H9 (cell line): ENCODE measurements at regions not wholly inside any gene's neighbourhood (a gene's known extent, or its start where the extent isn't known, plus 50 kb on each side); places are given as distances from the start of the nearest gene placed in this dataset.

ENCODE experiments used
- DNase-seq: peaks from one replicate; pipeline ENCODE4 v3.0.0-alpha.2; 2017
- H2AFZ ChIP-seq: one replicate; pipeline ENCODE4 v1.6.1; 2013; ENCODE audit warnings: mild to moderate bottlenecking, low read length, control low read depth, moderate library complexity
- H2AK5ac ChIP-seq: 2 replicates; pipeline ENCODE4 v1.6.1; 2013; ENCODE audit warnings: low read length, control low read depth, mixed read lengths; ENCODE audit not compliant: insufficient read length
- H2BK120ac ChIP-seq: one replicate; pipeline ENCODE4 v1.6.1; 2013; ENCODE audit warnings: low read depth, mild to moderate bottlenecking, low read length, control low read depth, inconsistent platforms; ENCODE audit not compliant: poor library complexity, severe bottlenecking
- H2BK12ac ChIP-seq: 2 replicates; pipeline ENCODE4 v1.6.1; 2013; ENCODE audit warnings: low read length, control low read depth, mixed read lengths, low read depth; ENCODE audit not compliant: insufficient read length
- H2BK15ac ChIP-seq: 2 replicates; pipeline ENCODE4 v1.6.1; 2013; ENCODE audit warnings: low read depth, low read length, control low read depth
- H2BK20ac ChIP-seq: one replicate; pipeline ENCODE4 v1.6.1; 2013; ENCODE audit warnings: low read depth, mild to moderate bottlenecking, low read length, control low read depth, inconsistent platforms; ENCODE audit not compliant: poor library complexity, severe bottlenecking
- H2BK5ac ChIP-seq: 2 replicates; pipeline ENCODE4 v1.6.1; 2013; ENCODE audit warnings: low read length, control low read depth, mixed read lengths; ENCODE audit not compliant: insufficient read length
- H3K14ac ChIP-seq: 2 replicates; pipeline ENCODE4 v1.6.1; 2013; ENCODE audit warnings: low read length, control low read depth; ENCODE audit not compliant: insufficient read depth
- H3K18ac ChIP-seq: 2 replicates; pipeline ENCODE4 v1.6.1; 2013; ENCODE audit warnings: low read depth, mild to moderate bottlenecking, mixed read lengths, low read length, control low read depth; ENCODE audit not compliant: insufficient read length
- H3K23ac ChIP-seq: 2 replicates; pipeline ENCODE4 v1.6.1; 2013; ENCODE audit warnings: low read length, control low read depth, mixed read lengths, low read depth; ENCODE audit not compliant: insufficient read length
- H3K23me2 ChIP-seq: 2 replicates; pipeline ENCODE4 v1.6.1; 2013; ENCODE audit warnings: low read depth, mild to moderate bottlenecking, mixed read lengths, low read length, control low read depth; ENCODE audit not compliant: insufficient read length, poor library complexity, severe bottlenecking
- H3K27ac ChIP-seq: 2 replicates; pipeline ENCODE4 v1.5.1; 2013; ENCODE audit warnings: low read length, control low read depth, mixed read lengths, low read depth; ENCODE audit not compliant: insufficient read length
- H3K27me3 ChIP-seq: 2 replicates; pipeline ENCODE4 v1.6.1; 2013; ENCODE audit warnings: low read length, control low read depth, inconsistent platforms; ENCODE audit not compliant: insufficient read depth
- H3K4ac ChIP-seq: 2 replicates; pipeline ENCODE4 v1.6.1; 2013; ENCODE audit warnings: low read depth, mild to moderate bottlenecking, control low read depth, inconsistent platforms, low read length, moderate library complexity
- H3K4me1 ChIP-seq: 2 replicates; pipeline ENCODE4 v1.6.1; 2013; ENCODE audit warnings: low read length, control low read depth, inconsistent platforms; ENCODE audit not compliant: insufficient read depth
- H3K4me2 ChIP-seq: 2 replicates; pipeline ENCODE4 v1.6.1; 2013; ENCODE audit warnings: low read length, control low read depth, mixed read lengths; ENCODE audit not compliant: insufficient read length, insufficient read depth
- H3K56ac ChIP-seq: 2 replicates; pipeline ENCODE4 v1.6.1; 2013; ENCODE audit warnings: low read depth, mild to moderate bottlenecking, mixed read lengths, low read length, control low read depth; ENCODE audit not compliant: insufficient read length
- H3K79me1 ChIP-seq: 2 replicates; pipeline ENCODE4 v1.6.1; 2013; ENCODE audit warnings: low read depth, mild to moderate bottlenecking, moderate library complexity, low read length, control low read depth, inconsistent platforms; ENCODE audit not compliant: insufficient read depth, poor library complexity, severe bottlenecking
- H3K79me2 ChIP-seq: 2 replicates; pipeline ENCODE4 v1.6.1; 2013; ENCODE audit warnings: low read length, control low read depth, inconsistent platforms; ENCODE audit not compliant: insufficient read depth
- H3K9ac ChIP-seq: 2 replicates; pipeline ENCODE4 v1.6.1; 2013; ENCODE audit warnings: low read length, control low read depth, mixed read lengths; ENCODE audit not compliant: insufficient read length; ENCODE audit errors: extremely low read depth
- H3K9me3 ChIP-seq: one replicate; pipeline ENCODE4 v1.6.1; 2013; ENCODE audit warnings: low read depth, low read length, inconsistent platforms; ENCODE audit not compliant: control insufficient read depth
- H3T11ph ChIP-seq: one replicate; pipeline ENCODE4 v1.6.1; 2013; ENCODE audit warnings: mild to moderate bottlenecking, low read length, control low read depth, inconsistent platforms
- H4K20me1 ChIP-seq: one replicate; pipeline ENCODE4 v1.6.1; 2013; ENCODE audit not compliant: control insufficient read depth, insufficient read length, insufficient read depth
- H4K5ac ChIP-seq: 2 replicates; pipeline ENCODE4 v1.6.1; 2013; ENCODE audit warnings: low read depth, mild to moderate bottlenecking, mixed read lengths, low read length, control low read depth; ENCODE audit not compliant: insufficient read length
- H4K8ac ChIP-seq: replicated peaks from 2 replicates; pipeline ENCODE4 v1.6.1; 2013; ENCODE audit warnings: low read length, control low read depth, mixed read lengths, low read depth; ENCODE audit not compliant: insufficient read length
- H4K91ac ChIP-seq: 2 replicates; pipeline ENCODE4 v1.6.1; 2013; ENCODE audit warnings: low read depth, mild to moderate bottlenecking, moderate library complexity, mixed read lengths, low read length, control low read depth; ENCODE audit not compliant: insufficient read length
- H3K27ac Mint-ChIP-seq, 3 experiments: 2 replicates in 2 of 3; 3 replicates in 1 of 3; pipeline ENCODE4 v1.8.0; 2020 to 2021; ENCODE audit warnings: mixed read lengths in 3 of 3, mild to moderate bottlenecking in 1 of 3, moderate library complexity in 1 of 3
- H3K27me3 Mint-ChIP-seq: 2 replicates; pipeline ENCODE4 v1.8.0; 2021; ENCODE audit warnings: low read depth, mild to moderate bottlenecking, moderate library complexity, mixed read lengths
- H3K36me3 Mint-ChIP-seq, 3 experiments: 2 replicates in 2 of 3; 3 replicates in 1 of 3; pipeline ENCODE4 v1.8.0; 2020 to 2021; ENCODE audit warnings: low read depth in 3 of 3, mixed read lengths in 3 of 3; ENCODE audit not compliant: insufficient read depth in 1 of 3
- H3K4me1 Mint-ChIP-seq, 2 experiments: 2 replicates each; pipeline ENCODE4 v1.8.0; 2020; ENCODE audit warnings: mixed read lengths in 2 of 2
- H3K4me3 Mint-ChIP-seq, 2 experiments: 2 replicates in 1 of 2; 3 replicates in 1 of 2; pipeline ENCODE4 v1.8.0; 2020 to 2021; ENCODE audit warnings: mild to moderate bottlenecking in 2 of 2, mixed read lengths in 2 of 2, moderate library complexity in 1 of 2
- H3K9me3 Mint-ChIP-seq, 2 experiments: 2 replicates in 1 of 2; 3 replicates in 1 of 2; pipeline ENCODE4 v1.8.0; 2020; ENCODE audit warnings: mild to moderate bottlenecking in 2 of 2, mixed read lengths in 2 of 2, moderate library complexity in 1 of 2
- CTCF ChIP-seq: fragments of 200-600 bp; sonication (generic); conservative IDR thresholded peaks from 3 replicates; pipeline ENCODE4 v1.8.0; 2021; ENCODE audit warnings: antibody characterized with exemption, mild to moderate bottlenecking
- WGBS: extraction: QIAGEN DNeasy Blood & Tissue Kit; methylation state at CpG from one replicate; pipeline ENCODE4 v1.1.7; 2013; ENCODE audit warnings: missing lambda C conversion rate, low lambda C conversion rate, mixed read lengths; ENCODE audit not compliant: insufficient read length; ENCODE audit errors: extremely low coverage; 5-methylcytosine and 5-hydroxymethylcytosine counted together

GRCh38 chr3:81086348-81086747 is 675.1 kb downstream of the GBE1 start:
- Histone ChIP-seq H3T11ph (no peak overlapping the region), H3K23me2 (no peaks in the 10 kb centered on the region), H3K79me2 (no peaks in the 10 kb centered on the region), H3K23ac (no peak overlapping the region), H3K27me3 (no peaks in the 10 kb centered on the region), H3K18ac (no peak overlapping the region), H3K79me1 (no peaks in the 10 kb centered on the region), H2AK5ac (no peak overlapping the region), H4K20me1 (no peaks in the 10 kb centered on the region), H4K8ac (no peak overlapping the region), H2BK120ac (no peak overlapping the region), H2BK5ac (no peak overlapping the region), H3K4me2 (no peak overlapping the region), H3K9ac (no peak overlapping the region), H3K27ac (no peak overlapping the region), H3K4ac (no peak overlapping the region), H3K14ac (no peak overlapping the region), H2BK15ac (no peak overlapping the region), H2BK12ac (no peak overlapping the region), H3K9me3 (peaks cover 7% of the 10 kb centered on the region), H4K91ac (no peak overlapping the region), H3K4me1 (no peaks in the 10 kb centered on the region), H2BK20ac (no peak overlapping the region), H2AFZ (no peak overlapping the region), H3K56ac (no peak overlapping the region), H4K5ac (no peak overlapping the region)
- no peak overlapping the region for H3K27ac Mint-ChIP-seq
- H3K4me1 Mint-ChIP-seq, result no peaks in the 10 kb centered on the region
- no peaks in the 10 kb centered on the region for H3K27me3 Mint-ChIP-seq
- no CpG with 5 or more reads among the region's 2 CpGs for WGBS
- TF ChIP-seq CTCF, result no peak
- H3K4me3 Mint-ChIP-seq, result no peak overlapping the region
- peaks cover 13 to 18% of the 10 kb centered on the region in 2 experiments for H3K9me3 Mint-ChIP-seq
- no peak for DNase-seq
- peaks cover 6 to 13% (median 8%) of the 10 kb centered on the region in 3 experiments for H3K36me3 Mint-ChIP-seq
